GM18858 (cell line): ENCODE measurements at regions not wholly inside any gene's neighbourhood (a gene's known extent, or its start where the extent isn't known, plus 50 kb on each side); places are given as distances from the start of the nearest gene placed in this dataset.

Experiments used
- ATAC-seq: cut with Tn5 transposase; IDR thresholded peaks from one replicate; pipeline ENCODE4 v1.9.1; 2021; ENCODE audit not compliant: unreplicated experiment

GRCh38 chr1:71269179-71269578, 188.3 kb upstream of the ZRANB2 start:
- no peak for ATAC-seq

- ATAC-seq = no peak
These were observed 186.4 kb upstream of the ZRANB2 start for GRCh38 chr1:71267220-71267619.

DNA sequence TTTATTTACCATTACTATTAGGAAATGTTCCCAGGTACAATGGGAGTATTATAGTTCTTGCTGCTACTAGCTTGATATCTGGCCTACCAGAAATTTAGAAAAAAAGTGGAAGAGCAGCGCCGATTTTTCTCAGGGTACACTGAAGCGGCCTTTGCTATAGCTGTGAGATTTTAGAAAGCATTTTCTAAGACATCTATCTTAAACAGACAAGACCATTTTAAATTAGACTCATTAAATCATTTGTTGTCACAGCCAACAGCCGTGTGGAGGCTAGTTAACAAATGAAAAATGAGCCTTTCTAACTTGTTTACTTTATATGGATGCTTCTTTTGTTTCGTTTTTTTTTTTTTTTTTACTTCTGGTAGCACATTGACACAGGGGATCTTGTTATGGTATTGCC, 183.2 kb upstream of the ZRANB2 start:
- no peak for ATAC-seq

GRCh38 chr1:71262970-71263369, 182.1 kb upstream of the ZRANB2 start:
- ATAC-seq = no peak

- no peak for ATAC-seq
These were observed 172.1 kb upstream of the ZRANB2 start for GRCh38 chr1:71252900-71253299.

DNA sequence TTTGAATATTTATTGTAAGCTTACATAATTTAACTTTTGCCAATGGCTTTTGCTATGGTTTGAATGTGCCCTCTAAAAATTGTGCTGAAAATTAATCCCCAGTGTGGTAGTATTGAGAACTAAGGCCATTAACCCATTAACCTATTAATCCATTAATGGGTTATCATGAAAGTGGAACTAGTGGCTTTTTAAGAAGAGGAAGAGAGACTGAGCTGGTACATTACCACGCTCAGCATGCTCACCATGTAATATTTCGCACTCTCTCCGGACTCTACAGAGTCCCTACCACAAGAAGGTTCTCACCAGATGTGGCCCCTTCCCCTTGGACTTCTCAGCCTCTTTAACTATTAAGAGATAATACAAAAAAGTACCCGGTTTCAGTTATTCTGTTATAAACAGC, 164.4 kb upstream of the ZRANB2 start:
- peak; percentile 43 for ATAC-seq

DNA sequence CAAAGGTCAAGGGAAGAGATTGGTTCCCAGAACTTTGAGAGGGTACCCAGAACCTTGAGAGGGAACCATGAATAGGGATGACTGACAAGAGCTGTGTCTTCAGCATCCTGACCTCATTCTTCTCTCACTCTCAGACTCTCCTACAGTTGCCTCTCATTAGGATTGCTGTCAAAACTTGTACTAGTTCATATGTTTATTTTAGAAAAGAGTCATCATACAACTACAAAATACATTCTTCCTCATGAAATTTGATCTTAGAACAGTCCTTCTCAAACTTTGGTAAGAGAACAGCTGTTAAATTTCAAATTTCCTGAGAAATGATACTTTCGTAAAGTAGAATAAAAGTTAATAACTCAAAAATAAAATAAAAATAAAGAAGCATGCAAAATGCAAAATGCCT, 161.4 kb upstream of the ZRANB2 start:
- no peak for ATAC-seq

DNA sequence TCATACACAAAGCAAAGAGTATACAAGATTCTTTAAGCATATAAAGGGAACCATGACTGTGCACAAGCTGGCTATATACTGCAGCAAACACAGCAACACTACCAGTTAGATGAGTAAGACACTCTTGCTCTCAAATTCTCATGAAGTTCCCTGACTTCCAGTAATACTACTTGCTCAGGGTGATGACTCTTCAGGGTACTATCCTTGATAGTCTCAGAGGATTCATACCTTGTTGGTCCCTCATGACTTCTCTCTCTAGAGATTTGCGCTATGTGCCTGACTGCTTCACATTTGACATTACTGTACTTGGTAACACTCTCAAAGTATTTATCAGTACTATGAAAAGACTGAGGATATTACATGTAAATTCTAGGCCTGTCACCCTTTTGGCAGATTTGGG, 159.8 kb upstream of the ZRANB2 start:
- no peak for ATAC-seq

DNA sequence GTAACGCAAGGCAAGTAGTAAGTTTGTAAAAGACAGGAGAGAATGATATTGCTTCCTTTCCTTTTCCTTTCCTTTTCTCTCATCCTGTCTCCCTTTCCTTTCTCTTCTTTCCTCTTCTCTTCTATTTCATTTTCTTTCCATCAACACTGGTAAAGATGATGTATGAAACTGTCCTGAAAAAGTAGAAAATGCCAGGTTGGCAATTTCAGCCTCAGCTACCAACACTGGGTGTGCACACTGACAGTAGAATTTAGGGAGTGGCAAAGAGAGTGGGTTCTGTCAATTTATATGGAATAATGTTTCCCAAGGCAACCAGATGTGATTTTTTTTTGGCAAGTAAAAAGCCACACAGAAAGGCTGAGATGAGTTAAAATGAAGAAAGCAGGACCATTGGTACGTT, 155.7 kb upstream of the ZRANB2 start:
- ATAC-seq = no peak

DNA sequence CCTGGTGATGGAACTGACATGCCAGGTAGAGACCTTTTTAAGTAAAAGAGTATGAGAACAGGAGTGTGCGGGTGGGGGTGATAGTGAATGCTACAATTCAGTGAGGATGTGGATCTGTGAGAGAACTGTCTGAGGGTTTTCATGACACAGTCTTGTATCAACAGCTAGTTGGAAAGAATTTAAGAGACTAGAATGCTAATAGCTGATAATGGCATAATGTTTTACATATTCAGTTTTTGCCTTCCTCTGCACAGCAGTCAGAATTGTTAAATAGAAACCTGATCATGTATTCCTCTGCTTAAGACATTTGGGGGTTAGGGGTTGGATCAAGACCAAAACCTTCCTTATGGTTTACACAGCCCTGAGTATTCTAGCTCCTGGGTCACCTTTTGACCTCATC, 152.8 kb upstream of the ZRANB2 start:
- no peak for ATAC-seq

DNA sequence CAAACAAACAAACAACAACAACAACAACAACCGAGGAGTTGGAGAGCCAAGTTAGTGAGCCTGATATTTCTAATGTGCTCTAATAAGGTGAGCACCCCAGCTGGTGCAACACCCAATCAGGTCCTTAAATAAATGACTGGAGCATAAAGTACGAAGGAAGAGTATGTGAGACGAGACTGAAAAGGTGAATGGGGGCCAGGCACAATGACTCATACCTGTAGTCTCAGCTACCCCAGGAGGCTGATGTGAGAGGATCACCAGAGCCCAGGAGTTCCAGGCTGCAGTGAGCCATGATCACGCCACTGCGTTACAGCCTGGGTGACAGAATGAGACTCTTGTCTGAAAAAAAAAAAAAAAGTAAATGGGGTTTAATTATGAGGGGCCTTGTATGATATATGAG, 152.0 kb upstream of the ZRANB2 start:
- no peak for ATAC-seq

GRCh38 chr1:71232166-71232763, 151.4 kb upstream of the ZRANB2 start:
- no peak for ATAC-seq

- no peak for ATAC-seq
These were observed 150.9 kb upstream of the ZRANB2 start for GRCh38 chr1:71231751-71232150.

DNA sequence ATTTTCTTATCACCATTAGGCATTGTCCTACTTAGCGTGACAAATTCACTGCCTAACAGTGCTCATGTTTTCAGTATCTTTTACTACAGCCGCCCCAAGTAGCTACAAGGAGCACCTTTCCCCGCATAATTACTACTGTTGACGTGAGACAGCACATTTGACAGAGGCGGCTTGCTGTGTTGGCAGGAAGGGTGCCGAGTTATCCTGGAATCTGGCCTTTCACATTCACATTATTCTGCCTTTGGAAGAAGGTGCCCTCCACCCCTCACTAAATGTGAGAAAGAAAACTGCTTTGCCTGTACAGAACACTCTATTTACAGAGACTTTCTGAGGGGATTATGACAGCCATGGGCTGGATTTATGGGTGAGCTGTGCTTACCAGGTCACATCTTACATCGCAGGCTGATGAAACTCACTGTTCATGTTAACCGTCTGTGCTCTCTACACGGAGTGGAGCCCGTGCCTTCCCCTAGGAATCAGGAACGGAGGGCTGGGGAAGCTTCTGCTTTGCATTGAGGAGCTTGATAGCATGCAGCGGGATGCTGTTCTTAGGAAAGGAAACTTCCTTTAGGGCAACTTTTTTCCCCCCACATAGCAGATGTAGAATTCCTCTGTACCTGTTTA, 148.0 kb upstream of the ZRANB2 start:
- ATAC-seq = no peak

- ATAC-seq = no peak
These were observed 147.4 kb upstream of the ZRANB2 start for GRCh38 chr1:71228241-71228640.

DNA sequence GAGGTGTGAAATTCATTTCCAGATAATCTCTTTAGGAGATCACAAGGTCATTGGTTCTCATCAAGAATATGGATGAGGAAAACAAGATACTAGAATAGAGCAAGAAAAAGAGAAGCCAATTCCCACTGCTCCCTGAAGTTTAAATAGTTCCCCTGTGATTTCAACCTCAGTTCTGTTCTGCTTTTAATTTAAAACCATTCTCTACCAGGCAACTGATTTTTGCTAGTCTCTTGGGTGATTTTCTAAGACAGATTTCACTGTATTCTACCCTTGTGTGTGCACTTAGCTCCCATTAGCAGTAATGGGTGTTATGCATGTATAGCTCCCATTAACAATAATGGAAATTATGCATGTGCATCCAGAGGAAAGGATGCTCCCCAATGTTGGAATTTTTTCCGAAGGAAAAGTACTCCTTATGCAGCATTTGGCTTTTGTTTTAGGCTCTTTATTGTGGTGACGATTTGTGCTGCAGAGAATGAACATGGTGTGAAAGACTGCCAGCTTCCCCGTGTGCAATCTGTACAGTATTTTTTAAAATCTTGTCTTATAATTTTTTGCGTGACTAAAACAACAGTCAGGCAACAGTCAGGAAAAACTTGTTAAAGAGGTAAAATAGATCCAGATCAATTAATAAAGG, 144.0 kb upstream of the ZRANB2 start:
- no peak for ATAC-seq

DNA sequence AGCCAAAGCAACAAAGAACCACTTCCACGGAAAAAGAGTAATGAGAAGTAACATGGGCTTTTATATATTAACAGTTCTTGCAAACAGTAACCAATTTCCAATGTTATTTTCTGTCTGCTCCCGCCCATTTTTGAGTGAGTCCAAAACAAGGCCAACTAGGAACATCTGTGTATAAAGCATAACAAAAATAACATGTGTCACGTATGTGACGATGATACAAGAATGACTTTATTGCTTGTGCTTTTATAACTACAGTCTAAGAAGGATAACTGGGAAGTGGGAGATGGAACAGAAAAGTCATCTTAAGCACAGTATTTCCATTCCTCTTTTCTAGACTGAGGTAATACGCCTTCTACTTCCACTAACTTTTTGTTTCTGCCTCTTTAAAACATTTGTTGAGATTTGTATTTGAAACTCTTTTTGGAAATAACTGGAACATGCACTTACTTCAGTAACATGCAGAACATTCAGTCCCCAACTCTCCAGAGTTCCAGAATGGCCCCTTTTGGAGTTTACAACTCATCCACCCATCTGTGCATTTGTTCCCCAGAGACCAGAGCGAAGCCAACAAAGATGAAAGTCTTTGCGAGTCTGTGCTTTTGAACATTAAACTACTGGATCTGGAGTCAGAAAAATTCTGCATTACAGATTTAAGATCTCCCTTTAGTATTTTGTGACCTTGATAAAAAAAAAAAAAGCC, 143.0 kb upstream of the ZRANB2 start:
- ATAC-seq = no peak

GRCh38 chr1:71222668-71223067, 141.8 kb upstream of the ZRANB2 start:
- ATAC-seq = no peak

GRCh38 chr1:71210718-71211117, 129.9 kb upstream of the ZRANB2 start:
- no peak for ATAC-seq

GRCh38 chr1:71203241-71203640, 122.4 kb upstream of the ZRANB2 start:
- ATAC-seq = no peak

- no peak for ATAC-seq
These were observed 119.7 kb upstream of the ZRANB2 start for GRCh38 chr1:71200503-71200902.

- ATAC-seq = no peak
These were observed 115.8 kb upstream of the ZRANB2 start for GRCh38 chr1:71196685-71197084.
